SU-DHL-6 (cell line): ENCODE measurements at regions not wholly inside any gene's neighbourhood (a gene's known extent, or its start where the extent isn't known, plus 50 kb on each side); places are given as distances from the start of the nearest gene placed in this dataset.

Experiments used
- EZH2phosphoT487 ChIP-seq: fragments of 200-600 bp; sonication (generic), shearing (Covaris generic); conservative IDR thresholded peaks from 2 replicates; pipeline ENCODE4 v1.6.1; 2018; ENCODE audit warnings: mild to moderate bottlenecking, antibody characterized with exemption, low read length, moderate library complexity, mixed read lengths
- TF ChIP-seq, protein P1 (sequence below): fragments of 200-600 bp; sonication (generic); IDR thresholded peaks from one replicate; pipeline ENCODE4 v1.5.1; 2017; ENCODE audit warnings: antibody characterized with exemption, mild to moderate bottlenecking, low read length, moderate library complexity; ENCODE audit not compliant: insufficient read depth, poor library complexity, severe bottlenecking

GRCh38 chr3:31370681-31371080, 162.0 kb upstream of the STT3B start:
- TF ChIP-seq, protein P1, sequence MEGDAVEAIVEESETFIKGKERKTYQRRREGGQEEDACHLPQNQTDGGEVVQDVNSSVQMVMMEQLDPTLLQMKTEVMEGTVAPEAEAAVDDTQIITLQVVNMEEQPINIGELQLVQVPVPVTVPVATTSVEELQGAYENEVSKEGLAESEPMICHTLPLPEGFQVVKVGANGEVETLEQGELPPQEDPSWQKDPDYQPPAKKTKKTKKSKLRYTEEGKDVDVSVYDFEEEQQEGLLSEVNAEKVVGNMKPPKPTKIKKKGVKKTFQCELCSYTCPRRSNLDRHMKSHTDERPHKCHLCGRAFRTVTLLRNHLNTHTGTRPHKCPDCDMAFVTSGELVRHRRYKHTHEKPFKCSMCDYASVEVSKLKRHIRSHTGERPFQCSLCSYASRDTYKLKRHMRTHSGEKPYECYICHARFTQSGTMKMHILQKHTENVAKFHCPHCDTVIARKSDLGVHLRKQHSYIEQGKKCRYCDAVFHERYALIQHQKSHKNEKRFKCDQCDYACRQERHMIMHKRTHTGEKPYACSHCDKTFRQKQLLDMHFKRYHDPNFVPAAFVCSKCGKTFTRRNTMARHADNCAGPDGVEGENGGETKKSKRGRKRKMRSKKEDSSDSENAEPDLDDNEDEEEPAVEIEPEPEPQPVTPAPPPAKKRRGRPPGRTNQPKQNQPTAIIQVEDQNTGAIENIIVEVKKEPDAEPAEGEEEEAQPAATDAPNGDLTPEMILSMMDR = no peak
- no peak for TF ChIP-seq EZH2phosphoT487
